Loucy (cell line): ENCODE measurements at regions not wholly inside any gene's neighbourhood (a gene's known extent, or its start where the extent isn't known, plus 50 kb on each side); places are given as distances from the start of the nearest gene placed in this dataset.

Source experiments
- H2AFZ ChIP-seq: fragments of 200-600 bp; sonication (generic); 2 replicates; pipeline ENCODE4 v1.6.0; 2016; ENCODE audit warnings: antibody characterized with exemption, mild to moderate bottlenecking, low read length, moderate library complexity
- H3F3A ChIP-seq: fragments of 200-600 bp; 2 replicates; pipeline ENCODE4 v1.6.0; 2016; ENCODE audit warnings: antibody characterized with exemption, low read depth, mild to moderate bottlenecking
- H3K27me3 ChIP-seq: fragments of 200-600 bp; sonication (generic); 2 replicates; pipeline ENCODE4 v1.6.1; 2014; ENCODE audit warnings: low read length, mild to moderate bottlenecking; ENCODE audit not compliant: insufficient read depth, poor library complexity, severe bottlenecking
- H3K36me3 ChIP-seq: fragments of 200-600 bp; sonication (generic); 2 replicates; pipeline ENCODE4 v1.6.1; 2016; ENCODE audit warnings: low read length; ENCODE audit not compliant: insufficient read depth
- H3K4me1 ChIP-seq: fragments of 200-600 bp; sonication (generic); 2 replicates; pipeline ENCODE4 v1.5.1; 2014; ENCODE audit warnings: low read length, mild to moderate bottlenecking; ENCODE audit not compliant: insufficient read depth, poor library complexity, severe bottlenecking
- H3K4me2 ChIP-seq: fragments of 200-600 bp; sonication (generic); 2 replicates; pipeline ENCODE4 v1.6.0; 2014; ENCODE audit warnings: antibody characterized with exemption, low read length, low read depth, mild to moderate bottlenecking; ENCODE audit not compliant: poor library complexity, severe bottlenecking
- H3K4me3 ChIP-seq: fragments of 200-600 bp; sonication (generic); 2 replicates; pipeline ENCODE4 v1.5.1; 2014; ENCODE audit warnings: low read length, mild to moderate bottlenecking, mixed read lengths; ENCODE audit not compliant: poor library complexity, severe bottlenecking
- H3K79me2 ChIP-seq: fragments of 200-600 bp; sonication (generic); 2 replicates; pipeline ENCODE4 v1.6.1; 2014; ENCODE audit warnings: low read length; ENCODE audit not compliant: insufficient read depth
- H3K9ac ChIP-seq: fragments of 200-600 bp; sonication (generic); 2 replicates; pipeline ENCODE4 v1.6.0; 2014; ENCODE audit warnings: mild to moderate bottlenecking, low read depth, low read length, moderate library complexity; ENCODE audit not compliant: poor library complexity, severe bottlenecking
- H3K9me2 ChIP-seq: fragments of 200-600 bp; sonication (generic); replicated peaks from 2 replicates; pipeline ENCODE4 v1.6.1; 2016; ENCODE audit warnings: low read depth, low read length, mixed read lengths
- H3K9me3 ChIP-seq: fragments of 200-600 bp; sonication (generic); 2 replicates; pipeline ENCODE4 v1.6.1; 2014; ENCODE audit warnings: mild to moderate bottlenecking, antibody characterized with exemption, low read length, low read depth; ENCODE audit not compliant: insufficient read depth
- H4K20me1 ChIP-seq: fragments of 200-600 bp; sonication (generic); 2 replicates; pipeline ENCODE4 v1.6.0; 2014; ENCODE audit warnings: antibody characterized with exemption, low read length, mild to moderate bottlenecking; ENCODE audit not compliant: insufficient read depth, poor library complexity, severe bottlenecking
- EZH2phosphoT487 ChIP-seq: fragments of 200-600 bp; IDR thresholded peaks from 2 replicates; pipeline ENCODE4 v1.6.1; 2018; ENCODE audit warnings: antibody characterized with exemption, mild to moderate bottlenecking, moderate library complexity, borderline replicate concordance
- TF ChIP-seq, protein P1 (sequence below): fragments of 200-600 bp; sonication (generic); conservative IDR thresholded peaks from 2 replicates; pipeline ENCODE4 v1.5.1; 2014; ENCODE audit warnings: mild to moderate bottlenecking, antibody characterized with exemption, low read length

GRCh38 chr15:87722941-87723691 lies 533.4 kb downstream of the NTRK3 start:
- Histone ChIP-seq H3K79me2 (no peaks in the 10 kb centered on the region), H3K4me2 (no peak overlapping the region), H3K9ac (no peak overlapping the region), H3K27me3 (no peaks in the 10 kb centered on the region), H3K36me3 (no peaks in the 10 kb centered on the region), H3K9me2 (no peaks in the 10 kb centered on the region), H3K9me3 (no peaks in the 10 kb centered on the region), H3K4me3 (no peak overlapping the region), H2AFZ (no peak overlapping the region), H3K4me1 (no peaks in the 10 kb centered on the region), H4K20me1 (no peaks in the 10 kb centered on the region), H3F3A (no peaks in the 10 kb centered on the region)
- TF ChIP-seq EZH2phosphoT487, result no peak
- TF ChIP-seq, protein P1, sequence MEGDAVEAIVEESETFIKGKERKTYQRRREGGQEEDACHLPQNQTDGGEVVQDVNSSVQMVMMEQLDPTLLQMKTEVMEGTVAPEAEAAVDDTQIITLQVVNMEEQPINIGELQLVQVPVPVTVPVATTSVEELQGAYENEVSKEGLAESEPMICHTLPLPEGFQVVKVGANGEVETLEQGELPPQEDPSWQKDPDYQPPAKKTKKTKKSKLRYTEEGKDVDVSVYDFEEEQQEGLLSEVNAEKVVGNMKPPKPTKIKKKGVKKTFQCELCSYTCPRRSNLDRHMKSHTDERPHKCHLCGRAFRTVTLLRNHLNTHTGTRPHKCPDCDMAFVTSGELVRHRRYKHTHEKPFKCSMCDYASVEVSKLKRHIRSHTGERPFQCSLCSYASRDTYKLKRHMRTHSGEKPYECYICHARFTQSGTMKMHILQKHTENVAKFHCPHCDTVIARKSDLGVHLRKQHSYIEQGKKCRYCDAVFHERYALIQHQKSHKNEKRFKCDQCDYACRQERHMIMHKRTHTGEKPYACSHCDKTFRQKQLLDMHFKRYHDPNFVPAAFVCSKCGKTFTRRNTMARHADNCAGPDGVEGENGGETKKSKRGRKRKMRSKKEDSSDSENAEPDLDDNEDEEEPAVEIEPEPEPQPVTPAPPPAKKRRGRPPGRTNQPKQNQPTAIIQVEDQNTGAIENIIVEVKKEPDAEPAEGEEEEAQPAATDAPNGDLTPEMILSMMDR, result no peak

DNA sequence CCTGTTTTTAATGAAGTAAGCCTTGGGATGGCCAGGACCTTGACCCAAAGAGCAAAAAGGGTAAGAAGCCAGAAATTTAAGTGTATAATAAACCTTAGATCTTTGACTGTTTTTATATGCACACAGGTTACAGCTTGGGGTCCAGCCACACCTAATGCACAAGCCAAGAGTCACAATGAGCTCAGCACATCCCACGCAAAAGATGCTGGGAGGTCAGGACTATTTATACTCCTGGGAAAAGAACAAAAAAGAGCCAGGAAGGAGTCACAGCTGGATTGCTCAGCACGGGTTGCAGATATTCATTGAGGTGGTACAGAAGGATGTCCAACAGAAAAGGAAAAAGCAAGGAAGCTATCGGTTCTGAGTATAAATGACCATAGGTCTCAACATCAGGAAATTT lies 536.3 kb downstream of the NTRK3 start:
- Histone ChIP-seq H3K9me2 (no peaks in the 10 kb centered on the region), H3K36me3 (no peaks in the 10 kb centered on the region), H3K79me2 (no peaks in the 10 kb centered on the region), H4K20me1 (no peaks in the 10 kb centered on the region), H3K9ac (no peak overlapping the region), H2AFZ (no peak overlapping the region), H3K9me3 (no peaks in the 10 kb centered on the region), H3K4me2 (no peak overlapping the region), H3K4me1 (no peaks in the 10 kb centered on the region), H3F3A (no peaks in the 10 kb centered on the region), H3K27me3 (no peaks in the 10 kb centered on the region), H3K4me3 (no peak overlapping the region)
- TF ChIP-seq, protein P1, result no peak
- no peak for TF ChIP-seq EZH2phosphoT487

- no peaks in the 10 kb centered on the region for H3F3A ChIP-seq
- H2AFZ ChIP-seq, result no peak overlapping the region
- H3K36me3 ChIP-seq, result no peaks in the 10 kb centered on the region
- H3K9ac ChIP-seq, result no peak overlapping the region
- H4K20me1 ChIP-seq, result no peaks in the 10 kb centered on the region
- TF ChIP-seq, protein P1, result no peak
- TF ChIP-seq EZH2phosphoT487, result no peak
- H3K27me3 ChIP-seq, result no peaks in the 10 kb centered on the region
- H3K9me2 ChIP-seq, result no peaks in the 10 kb centered on the region
- H3K4me1 ChIP-seq, result no peaks in the 10 kb centered on the region
- H3K79me2 ChIP-seq, result no peaks in the 10 kb centered on the region
- H3K9me3 ChIP-seq, result no peaks in the 10 kb centered on the region
- H3K4me2 ChIP-seq, result no peak overlapping the region
- H3K4me3 ChIP-seq, result no peak overlapping the region
Measured at GRCh38 chr15:87716422-87716821, 540.1 kb downstream of the NTRK3 start.
